ENCODE measurements at regions not wholly inside any gene's neighbourhood (a gene's known extent, or its start where the extent isn't known, plus 50 kb on each side); places are given as distances from the start of the nearest gene placed in this dataset.

- TF ChIP-seq MAX (IDR thresholded peaks at IDR 0.05; ENCODE audit: low read depth, low read length), result no peak
- no peak for TF ChIP-seq POLR2A (IDR thresholded peaks at IDR 0.05; ENCODE audit: low read depth, low read length)
- no peak for TF ChIP-seq NFYB (IDR thresholded peaks at IDR 0.05; ENCODE audit: insufficient read depth, low read depth, low read length)
These were observed 297.3 kb upstream of the FAR2 start (continued) for GRCh38 chr12:28851781-28852180.

- ATAC-seq (no peak), DNase-seq (ENCODE audit: low read depth, low spot score) (no peak), FAIRE-seq (no peak)
- WGBS (ENCODE audit: insufficient coverage, insufficient replicate concordance, low lambda C conversion rate, missing lambda C conversion rate), result 27% methylated on average over 4 of the region's 4 CpGs
- Histone ChIP-seq H3K4me2 (ENCODE audit: control insufficient read depth, insufficient read depth) (no peak overlapping the region), H3K9ac (ENCODE audit: control insufficient read depth, insufficient read depth, low read length) (no peak overlapping the region), H4K20me1 (ENCODE audit: control insufficient read depth, insufficient read depth) (no peaks in the 10 kb centered on the region), H3K36me3 (ENCODE audit: control insufficient read depth in 2 of 2, insufficient read depth in 2 of 2, low read length in 1 of 2) (no peaks in the 10 kb centered on the region), H3K9me3 (replicated peaks; ENCODE audit: control insufficient read depth, insufficient read depth, low read length) (no peaks in the 10 kb centered on the region), H3K4me1 (ENCODE audit: control insufficient read depth, insufficient read depth, low read length) (no peaks in the 10 kb centered on the region), H3K79me2 (ENCODE audit: control insufficient read depth, insufficient read depth, low read length) (no peaks in the 10 kb centered on the region), H3K27me3 (replicated peaks in 1 of 2; ENCODE audit: control insufficient read depth in 2 of 2, insufficient read depth in 2 of 2, low read length in 1 of 2) (no peaks in the 10 kb centered on the region), H3K4me3 (no peak overlapping the region), H3K27ac (ENCODE audit: control insufficient read depth, insufficient read depth) (no peak overlapping the region), H2AFZ (ENCODE audit: control insufficient read depth, low read depth, low read length) (no peak overlapping the region)
- TF ChIP-seq STAT1 (conservative IDR thresholded peaks at IDR 0.05), result no peak
- no peak for TF ChIP-seq SRF (IDR thresholded peaks at IDR 0.05; ENCODE audit: low read depth in 2 of 2, low read length in 2 of 2)
- no peak for TF ChIP-seq E2F4 (IDR thresholded peaks at IDR 0.05; ENCODE audit: low read depth, low read length)
- no peak for TF ChIP-seq ZBTB11 (CRISPR knock-in tag; IDR thresholded peaks at IDR 0.05)
- no peak for TF ChIP-seq IKZF1 (conservative IDR thresholded peaks at IDR 0.05)
- TF ChIP-seq IRF4 (IDR thresholded peaks at IDR 0.05; ENCODE audit: low read depth, low read length), result no peak
- TF ChIP-seq TAF1 (IDR thresholded peaks at IDR 0.05; ENCODE audit: borderline replicate concordance, low read depth, low read length), result no peak
- TF ChIP-seq ASH2L (IDR thresholded peaks at IDR 0.05; ENCODE audit: borderline replicate concordance, low read depth), result no peak
- RAD21 ChIA-PET (ENCODE audit: unreplicated experiment), result no interaction called here
- SMC1A ChIA-PET (ENCODE audit: uncharacterized antibody, unreplicated experiment), result no interaction called here
- in situ Hi-C loops (cut with MboI) (no loop called here), intact Hi-C loops (cut with micrococcal nuclease; ENCODE audit: unreplicated experiment) (no loop called here)
- no TSS peak for BruUV-seq (replicated peaks)
- CTCF ChIA-PET, result interaction anchor here (0.8 kb wide), 1 partner anchor 77 kb away, joined by 5 read pairs; no protein-coding TSS in a partner anchor
- POLR2A ChIA-PET, result no interaction called here
These were observed 293.2 kb upstream of the FAR2 start for GRCh38 chr12:28855761-28856310.
